Cardiac muscle cell (in vitro differentiated cells and primary cell): ENCODE measurements at regions not wholly inside any gene's neighbourhood (a gene's known extent, or its start where the extent isn't known, plus 50 kb on each side); places are given as distances from the start of the nearest gene placed in this dataset.

ENCODE experiments used
- DNase-seq, 2 donors: peaks; one replicate each; pipeline versions ENCODE4 v3.0.0 to v3.0.0-alpha.2; 2010 to 2017; ENCODE audit warnings: low read depth in 1 of 2, low spot score in 1 of 2
- H3K27ac ChIP-seq: fragments of 200-600 bp; sonication (generic); 2 replicates; pipeline ENCODE4 v1.5.1; 2016
- H3K27me3 ChIP-seq: fragments of 200-600 bp; sonication (generic); 2 replicates; pipeline ENCODE4 v1.6.0; 2016; ENCODE audit warnings: control low read depth
- H3K36me3 ChIP-seq: fragments of 200-600 bp; sonication (generic); 2 replicates; pipeline ENCODE4 v1.5.1; 2016; ENCODE audit warnings: control low read depth
- H3K4me1 ChIP-seq: fragments of 200-600 bp; sonication (generic); 2 replicates; pipeline ENCODE4 v1.8.1; 2017; ENCODE audit warnings: low read depth, mild to moderate bottlenecking, mixed run types
- H3K4me3 ChIP-seq: fragments of 200-600 bp; sonication (generic); 2 replicates; pipeline ENCODE4 v1.5.1; 2016; ENCODE audit warnings: mild to moderate bottlenecking
- H3K9me3 ChIP-seq: fragments of 200-600 bp; sonication (generic); 2 replicates; pipeline ENCODE4 v1.5.1; 2017; ENCODE audit warnings: low read depth, mild to moderate bottlenecking, control low read depth
- CTCF ChIP-seq: IDR thresholded peaks from 2 replicates; pipeline ENCODE4 v1.5.1; 2012; ENCODE audit warnings: low read depth, mild to moderate bottlenecking, low read length

- Histone ChIP-seq H3K4me3 (no peak overlapping the region), H3K36me3 (no peaks in the 10 kb centered on the region), H3K9me3 (no peaks in the 10 kb centered on the region), H3K27me3 (no peaks in the 10 kb centered on the region), H3K27ac (no peak overlapping the region), H3K4me1 (no peaks in the 10 kb centered on the region)
- no peak for DNase-seq
- TF ChIP-seq CTCF: no peak
Measured at GRCh38 chr21:19326531-19327319, 923.1 kb upstream of the TMPRSS15 start.

GRCh38 chr21:19328954-19329353 lies 925.4 kb upstream of the TMPRSS15 start:
- Histone ChIP-seq H3K36me3 (no peaks in the 10 kb centered on the region), H3K27ac (no peak overlapping the region), H3K4me1 (no peaks in the 10 kb centered on the region), H3K9me3 (no peaks in the 10 kb centered on the region), H3K27me3 (no peaks in the 10 kb centered on the region), H3K4me3 (no peak overlapping the region)
- no peak for TF ChIP-seq CTCF
- no peak for DNase-seq

- Histone ChIP-seq H3K36me3 (no peaks in the 10 kb centered on the region), H3K27me3 (no peaks in the 10 kb centered on the region), H3K4me3 (no peak overlapping the region), H3K4me1 (no peaks in the 10 kb centered on the region), H3K27ac (no peak overlapping the region), H3K9me3 (no peaks in the 10 kb centered on the region)
- no peak for DNase-seq
- TF ChIP-seq CTCF: no peak
Measured at GRCh38 chr21:19340303-19340702, 936.7 kb upstream of the TMPRSS15 start.

GRCh38 chr21:19340954-19341353 lies 937.4 kb upstream of the TMPRSS15 start:
- Histone ChIP-seq H3K27me3 (no peaks in the 10 kb centered on the region), H3K4me3 (no peak overlapping the region), H3K36me3 (no peaks in the 10 kb centered on the region), H3K4me1 (no peaks in the 10 kb centered on the region), H3K9me3 (no peaks in the 10 kb centered on the region), H3K27ac (no peak overlapping the region)
- TF ChIP-seq CTCF: no peak
- no peak for DNase-seq

- no peaks in the 10 kb centered on the region for H3K27me3 ChIP-seq
- no peaks in the 10 kb centered on the region for H3K9me3 ChIP-seq
- no peak for TF ChIP-seq CTCF
- DNase-seq: no peak
- H3K4me3 ChIP-seq: no peak overlapping the region
- no peaks in the 10 kb centered on the region for H3K36me3 ChIP-seq
- no peaks in the 10 kb centered on the region for H3K4me1 ChIP-seq
- no peak overlapping the region for H3K27ac ChIP-seq
Measured at GRCh38 chr21:19343711-19344110, 940.1 kb upstream of the TMPRSS15 start.
